ENCODE measurements at regions not wholly inside any gene's neighbourhood (a gene's known extent, or its start where the extent isn't known, plus 50 kb on each side); places are given as distances from the start of the nearest gene placed in this dataset.
A peak's percentile ranks its signal among the peaks of the same experiment; 100 is the strongest.

GRCh38 chr10:43865265-43866135, 216.8 kb upstream of the ZNF32 start:
- no peak for DNase-seq (ENCODE audit: low read depth)
- H3K4me3 ChIP-seq (ENCODE audit: low read depth, low read length), result no peak overlapping the region

- H3K4me3 ChIP-seq (ENCODE audit: low read depth, low read length), result no peak overlapping the region
- DNase-seq (ENCODE audit: low read depth), result no peak
These were observed 216.0 kb upstream of the ZNF32 start for GRCh38 chr10:43864656-43865055.

- DNase-seq (ENCODE audit: low read depth), result no peak
- no peak overlapping the region for H3K4me3 ChIP-seq (ENCODE audit: low read depth, low read length)
These were observed 215.3 kb upstream of the ZNF32 start for GRCh38 chr10:43863859-43864591.

- DNase-seq (ENCODE audit: low read depth), result no peak
- H3K4me3 ChIP-seq (ENCODE audit: low read depth, low read length), result no peak overlapping the region
These were observed 214.6 kb upstream of the ZNF32 start for GRCh38 chr10:43863270-43863669.

- no peak overlapping the region for H3K4me3 ChIP-seq (ENCODE audit: low read depth, low read length)
- no peak for DNase-seq (ENCODE audit: low read depth)
These were observed 214.1 kb upstream of the ZNF32 start for GRCh38 chr10:43862756-43863155.

- DNase-seq (ENCODE audit: low read depth), result peak; percentile 98
- no peak overlapping the region for H3K4me3 ChIP-seq (ENCODE audit: low read depth, low read length)
These were observed 213.5 kb upstream of the ZNF32 start for GRCh38 chr10:43861966-43862751.

GRCh38 chr10:43859016-43859525, 210.4 kb upstream of the ZNF32 start:
- no peak overlapping the region for H3K4me3 ChIP-seq (ENCODE audit: low read depth, low read length)
- no peak for DNase-seq (ENCODE audit: low read depth)

GRCh38 chr10:43857931-43858315, 209.2 kb upstream of the ZNF32 start:
- DNase-seq (ENCODE audit: low read depth), result no peak
- H3K4me3 ChIP-seq (ENCODE audit: low read depth, low read length), result no peak overlapping the region

- peak; percentile 76 for DNase-seq (ENCODE audit: low read depth)
- no peak overlapping the region for H3K4me3 ChIP-seq (ENCODE audit: low read depth, low read length)
These were observed 208.7 kb upstream of the ZNF32 start for GRCh38 chr10:43857206-43857930.

GRCh38 chr10:43856299-43856698, 207.6 kb upstream of the ZNF32 start:
- H3K4me3 ChIP-seq (ENCODE audit: low read depth, low read length), result no peak overlapping the region
- DNase-seq (ENCODE audit: low read depth), result no peak

- no peak for DNase-seq (ENCODE audit: low read depth)
- no peak overlapping the region for H3K4me3 ChIP-seq (ENCODE audit: low read depth, low read length)
These were observed 207.1 kb upstream of the ZNF32 start for GRCh38 chr10:43855667-43856210.

- no peak for DNase-seq (ENCODE audit: low read depth)
- H3K4me3 ChIP-seq (ENCODE audit: low read depth, low read length), result no peak overlapping the region
These were observed 205.3 kb upstream of the ZNF32 start for GRCh38 chr10:43854007-43854406.

- no peak for DNase-seq (ENCODE audit: low read depth)
- no peak overlapping the region for H3K4me3 ChIP-seq (ENCODE audit: low read depth, low read length)
These were observed 204.7 kb upstream of the ZNF32 start for GRCh38 chr10:43853369-43853768.

- H3K4me3 ChIP-seq (ENCODE audit: low read depth, low read length), result no peak overlapping the region
- DNase-seq (ENCODE audit: low read depth), result no peak
These were observed 204.0 kb upstream of the ZNF32 start for GRCh38 chr10:43852644-43853214.

- no peak overlapping the region for H3K4me3 ChIP-seq (ENCODE audit: low read depth, low read length)
- no peak for DNase-seq (ENCODE audit: low read depth)
These were observed 203.5 kb upstream of the ZNF32 start for GRCh38 chr10:43852149-43852548.

- no peak for DNase-seq (ENCODE audit: low read depth)
- no peak overlapping the region for H3K4me3 ChIP-seq (ENCODE audit: low read depth, low read length)
These were observed 202.3 kb upstream of the ZNF32 start for GRCh38 chr10:43851030-43851429.

- DNase-seq (ENCODE audit: low read depth), result no peak
- no peak overlapping the region for H3K4me3 ChIP-seq (ENCODE audit: low read depth, low read length)
These were observed 200.9 kb upstream of the ZNF32 start for GRCh38 chr10:43849551-43849950.

- no peak for DNase-seq (ENCODE audit: low read depth)
These were observed 198.3 kb upstream of the ZNF32 start for GRCh38 chr10:43846968-43847367.

More at GRCh38 chr10:43846968-43847367, 198.3 kb upstream of the ZNF32 start:
- no peak overlapping the region for H3K4me3 ChIP-seq (ENCODE audit: low read depth, low read length)

Data from skeletal muscle cell (primary cell).